ENCODE measurements at regions not wholly inside any gene's neighbourhood (a gene's known extent, or its start where the extent isn't known, plus 50 kb on each side); places are given as distances from the start of the nearest gene placed in this dataset.

- TF ChIP-seq CTCF (IDR thresholded peaks at IDR 0.05; ENCODE audit: insufficient read depth, low read length, poor library complexity, severe bottlenecking) (no peak), EZH2phosphoT487 (conservative IDR thresholded peaks at IDR 0.05; ENCODE audit: low read length) (no peak)
These were observed 256.7 kb upstream of the CAMK1G start for GRCh38 chr1:209326831-209327230.

Measured in SU-DHL-6 (cell line).